ENCODE measurements at regions not wholly inside any gene's neighbourhood (a gene's known extent, or its start where the extent isn't known, plus 50 kb on each side); places are given as distances from the start of the nearest gene placed in this dataset.

GRCh38 chr4:160299608-160300007 lies 1196.7 kb downstream of the RAPGEF2 start (continued):
- TF ChIP-seq KIAA2018 (CRISPR knock-in tag; IDR thresholded peaks at IDR 0.05; ENCODE audit: borderline replicate concordance) (no peak), ETV5 (CRISPR knock-in tag; IDR thresholded peaks at IDR 0.05; ENCODE audit: borderline replicate concordance) (no peak), KMT2B (CRISPR knock-in tag; IDR thresholded peaks at IDR 0.05) (no peak), NFKBIZ (CRISPR knock-in tag; IDR thresholded peaks at IDR 0.05) (no peak), CENPBD1 (CRISPR knock-in tag; IDR thresholded peaks at IDR 0.05; ENCODE audit: borderline replicate concordance, low read depth) (no peak), ADNP (CRISPR knock-in tag; IDR thresholded peaks at IDR 0.05) (no peak), ZNF546 (CRISPR knock-in tag; conservative IDR thresholded peaks at IDR 0.05) (no peak), ZNF639 (CRISPR knock-in tag; conservative IDR thresholded peaks at IDR 0.05) (no peak), NR0B2 (CRISPR knock-in tag; IDR thresholded peaks at IDR 0.05) (no peak), ZNF547 (CRISPR knock-in tag; IDR thresholded peaks at IDR 0.05) (no peak), ZNF749 (CRISPR knock-in tag; IDR thresholded peaks at IDR 0.05; ENCODE audit: borderline replicate concordance) (no peak), NFATC3 (CRISPR knock-in tag; IDR thresholded peaks at IDR 0.05) (no peak)
- TF ChIP-seq, protein P1, sequence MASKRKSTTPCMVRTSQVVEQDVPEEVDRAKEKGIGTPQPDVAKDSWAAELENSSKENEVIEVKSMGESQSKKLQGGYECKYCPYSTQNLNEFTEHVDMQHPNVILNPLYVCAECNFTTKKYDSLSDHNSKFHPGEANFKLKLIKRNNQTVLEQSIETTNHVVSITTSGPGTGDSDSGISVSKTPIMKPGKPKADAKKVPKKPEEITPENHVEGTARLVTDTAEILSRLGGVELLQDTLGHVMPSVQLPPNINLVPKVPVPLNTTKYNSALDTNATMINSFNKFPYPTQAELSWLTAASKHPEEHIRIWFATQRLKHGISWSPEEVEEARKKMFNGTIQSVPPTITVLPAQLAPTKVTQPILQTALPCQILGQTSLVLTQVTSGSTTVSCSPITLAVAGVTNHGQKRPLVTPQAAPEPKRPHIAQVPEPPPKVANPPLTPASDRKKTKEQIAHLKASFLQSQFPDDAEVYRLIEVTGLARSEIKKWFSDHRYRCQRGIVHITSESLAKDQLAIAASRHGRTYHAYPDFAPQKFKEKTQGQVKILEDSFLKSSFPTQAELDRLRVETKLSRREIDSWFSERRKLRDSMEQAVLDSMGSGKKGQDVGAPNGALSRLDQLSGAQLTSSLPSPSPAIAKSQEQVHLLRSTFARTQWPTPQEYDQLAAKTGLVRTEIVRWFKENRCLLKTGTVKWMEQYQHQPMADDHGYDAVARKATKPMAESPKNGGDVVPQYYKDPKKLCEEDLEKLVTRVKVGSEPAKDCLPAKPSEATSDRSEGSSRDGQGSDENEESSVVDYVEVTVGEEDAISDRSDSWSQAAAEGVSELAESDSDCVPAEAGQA (IDR thresholded peaks at IDR 0.05; ENCODE audit: low read depth) = no peak
- TF ChIP-seq, protein P1 (CRISPR knock-in tag; IDR thresholded peaks at IDR 0.05; ENCODE audit: borderline replicate concordance) = no peak
